K562 (cell line): ENCODE measurements at regions not wholly inside any gene's neighbourhood (a gene's known extent, or its start where the extent isn't known, plus 50 kb on each side); places are given as distances from the start of the nearest gene placed in this dataset.

ENCODE experiments used
- PML ChIP-seq: IDR thresholded peaks from 2 replicates; pipeline ENCODE4 v1.6.1; 2012; ENCODE audit warnings: low read length, inconsistent platforms
- TF ChIP-seq, protein P1 (sequence below), 3 experiments: IDR thresholded peaks in 2 of 3; conservative IDR thresholded peaks in 1 of 3; 2 replicates each; pipeline ENCODE4 v1.5.1; 2011 to 2012; ENCODE audit warnings: low read length in 3 of 3, mild to moderate bottlenecking in 3 of 3, control low read depth in 2 of 3, improper control_type of control experiment in 1 of 3, inconsistent platforms in 1 of 3, low read depth in 1 of 3, mixed read lengths in 1 of 3, moderate library complexity in 1 of 3; ENCODE audit not compliant: insufficient read depth in 2 of 3

GRCh38 chr14:85154714-85155113, 375.2 kb upstream of the FLRT2 start:
- no peak for TF ChIP-seq PML
- TF ChIP-seq, protein P1, sequence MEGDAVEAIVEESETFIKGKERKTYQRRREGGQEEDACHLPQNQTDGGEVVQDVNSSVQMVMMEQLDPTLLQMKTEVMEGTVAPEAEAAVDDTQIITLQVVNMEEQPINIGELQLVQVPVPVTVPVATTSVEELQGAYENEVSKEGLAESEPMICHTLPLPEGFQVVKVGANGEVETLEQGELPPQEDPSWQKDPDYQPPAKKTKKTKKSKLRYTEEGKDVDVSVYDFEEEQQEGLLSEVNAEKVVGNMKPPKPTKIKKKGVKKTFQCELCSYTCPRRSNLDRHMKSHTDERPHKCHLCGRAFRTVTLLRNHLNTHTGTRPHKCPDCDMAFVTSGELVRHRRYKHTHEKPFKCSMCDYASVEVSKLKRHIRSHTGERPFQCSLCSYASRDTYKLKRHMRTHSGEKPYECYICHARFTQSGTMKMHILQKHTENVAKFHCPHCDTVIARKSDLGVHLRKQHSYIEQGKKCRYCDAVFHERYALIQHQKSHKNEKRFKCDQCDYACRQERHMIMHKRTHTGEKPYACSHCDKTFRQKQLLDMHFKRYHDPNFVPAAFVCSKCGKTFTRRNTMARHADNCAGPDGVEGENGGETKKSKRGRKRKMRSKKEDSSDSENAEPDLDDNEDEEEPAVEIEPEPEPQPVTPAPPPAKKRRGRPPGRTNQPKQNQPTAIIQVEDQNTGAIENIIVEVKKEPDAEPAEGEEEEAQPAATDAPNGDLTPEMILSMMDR (IDR thresholded peaks at IDR 0.05 in 2 of 3, conservative IDR thresholded peaks at IDR 0.05 in 1 of 3; ENCODE audit: insufficient read depth in 2 of 3, low read depth in 1 of 3, low read length in 3 of 3): no peak
